ENCODE measurements at regions not wholly inside any gene's neighbourhood (a gene's known extent, or its start where the extent isn't known, plus 50 kb on each side); places are given as distances from the start of the nearest gene placed in this dataset.

DNA sequence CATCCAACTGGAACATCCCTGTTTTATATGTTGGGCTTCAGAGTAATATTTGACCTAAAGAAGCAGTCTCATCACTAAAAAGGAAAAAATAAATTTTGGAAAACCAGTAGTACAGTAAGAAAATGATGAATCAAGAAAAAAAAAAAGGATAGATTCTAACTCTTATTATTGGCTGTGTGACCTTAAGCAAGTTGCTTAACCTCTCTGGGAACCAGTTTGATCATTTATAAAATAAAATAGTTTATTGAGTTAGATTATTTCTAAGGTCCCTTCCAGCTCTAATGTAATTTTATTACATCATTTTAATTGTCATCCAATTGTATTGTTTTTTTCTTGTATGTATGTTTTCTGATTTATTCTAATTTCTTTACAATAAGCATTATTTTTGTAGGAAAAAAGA lies 127.0 kb downstream of the PRELID2 start:
- TF ChIP-seq, protein P1, sequence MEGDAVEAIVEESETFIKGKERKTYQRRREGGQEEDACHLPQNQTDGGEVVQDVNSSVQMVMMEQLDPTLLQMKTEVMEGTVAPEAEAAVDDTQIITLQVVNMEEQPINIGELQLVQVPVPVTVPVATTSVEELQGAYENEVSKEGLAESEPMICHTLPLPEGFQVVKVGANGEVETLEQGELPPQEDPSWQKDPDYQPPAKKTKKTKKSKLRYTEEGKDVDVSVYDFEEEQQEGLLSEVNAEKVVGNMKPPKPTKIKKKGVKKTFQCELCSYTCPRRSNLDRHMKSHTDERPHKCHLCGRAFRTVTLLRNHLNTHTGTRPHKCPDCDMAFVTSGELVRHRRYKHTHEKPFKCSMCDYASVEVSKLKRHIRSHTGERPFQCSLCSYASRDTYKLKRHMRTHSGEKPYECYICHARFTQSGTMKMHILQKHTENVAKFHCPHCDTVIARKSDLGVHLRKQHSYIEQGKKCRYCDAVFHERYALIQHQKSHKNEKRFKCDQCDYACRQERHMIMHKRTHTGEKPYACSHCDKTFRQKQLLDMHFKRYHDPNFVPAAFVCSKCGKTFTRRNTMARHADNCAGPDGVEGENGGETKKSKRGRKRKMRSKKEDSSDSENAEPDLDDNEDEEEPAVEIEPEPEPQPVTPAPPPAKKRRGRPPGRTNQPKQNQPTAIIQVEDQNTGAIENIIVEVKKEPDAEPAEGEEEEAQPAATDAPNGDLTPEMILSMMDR (IDR thresholded peaks at IDR 0.05; ENCODE audit: low read depth, low read length, missing control alignments) = no peak
- in situ Hi-C loops (cut with HindIII; ENCODE audit: low pct_ligation_motif_present, low sequenced_read_pairs) = no loop called here
- Histone ChIP-seq H3K4me3 (ENCODE audit: low read depth, low read length) (no peak overlapping the region), H3K36me3 (replicated peaks) (no peaks in the 10 kb centered on the region), H3K27me3 (replicated peaks) (no peaks in the 10 kb centered on the region), H3K27ac (no peak overlapping the region)
- no peak for DNase-seq

- TF ChIP-seq, protein P1 (IDR thresholded peaks at IDR 0.05; ENCODE audit: low read depth, low read length, missing control alignments) = no peak
- no peak overlapping the region for H3K27ac ChIP-seq
- H3K36me3 ChIP-seq (replicated peaks) = no peaks in the 10 kb centered on the region
- H3K4me3 ChIP-seq (ENCODE audit: low read depth, low read length) = no peak overlapping the region
- DNase-seq = no peak
- H3K27me3 ChIP-seq (replicated peaks) = no peaks in the 10 kb centered on the region
- in situ Hi-C loops (cut with HindIII; ENCODE audit: low pct_ligation_motif_present, low sequenced_read_pairs) = no loop called here
Observed at GRCh38 chr5:145704724-145705123, 130.4 kb downstream of the PRELID2 start.

- no peak for DNase-seq
- Histone ChIP-seq H3K4me3 (ENCODE audit: low read depth, low read length) (no peak overlapping the region), H3K27ac (no peak overlapping the region), H3K27me3 (replicated peaks) (no peaks in the 10 kb centered on the region), H3K36me3 (replicated peaks) (no peaks in the 10 kb centered on the region)
- in situ Hi-C loops (cut with HindIII; ENCODE audit: low pct_ligation_motif_present, low sequenced_read_pairs) = no loop called here
- TF ChIP-seq, protein P1 (IDR thresholded peaks at IDR 0.05; ENCODE audit: low read depth, low read length, missing control alignments) = no peak
Observed at GRCh38 chr5:145703856-145704255, 131.3 kb downstream of the PRELID2 start.

DNA sequence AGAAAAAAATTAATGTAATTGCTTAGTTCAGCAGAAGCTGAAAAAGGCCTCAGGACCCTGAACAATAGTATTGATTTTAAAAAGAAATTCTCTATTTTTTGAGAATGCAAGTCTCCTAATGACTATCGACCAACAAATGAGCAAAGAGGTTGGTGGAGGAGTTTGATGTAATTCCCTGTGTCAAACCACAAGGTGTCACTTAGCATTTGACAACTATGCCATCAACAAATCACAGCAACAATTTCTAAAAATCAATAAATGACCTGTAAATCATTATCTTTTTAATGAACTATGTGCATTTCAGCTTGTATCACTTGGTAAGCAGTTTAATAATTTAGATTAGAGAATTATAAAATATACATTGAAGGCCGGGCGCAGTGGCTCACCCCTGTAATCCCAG lies 133.7 kb downstream of the PRELID2 start:
- Histone ChIP-seq H3K4me3 (ENCODE audit: low read depth, low read length) (no peak overlapping the region), H3K36me3 (replicated peaks) (no peaks in the 10 kb centered on the region), H3K27ac (no peak overlapping the region), H3K27me3 (replicated peaks) (no peaks in the 10 kb centered on the region)
- TF ChIP-seq, protein P1 (IDR thresholded peaks at IDR 0.05; ENCODE audit: low read depth, low read length, missing control alignments) = no peak
- no peak for DNase-seq
- in situ Hi-C loops (cut with HindIII; ENCODE audit: low pct_ligation_motif_present, low sequenced_read_pairs) = no loop called here

DNA sequence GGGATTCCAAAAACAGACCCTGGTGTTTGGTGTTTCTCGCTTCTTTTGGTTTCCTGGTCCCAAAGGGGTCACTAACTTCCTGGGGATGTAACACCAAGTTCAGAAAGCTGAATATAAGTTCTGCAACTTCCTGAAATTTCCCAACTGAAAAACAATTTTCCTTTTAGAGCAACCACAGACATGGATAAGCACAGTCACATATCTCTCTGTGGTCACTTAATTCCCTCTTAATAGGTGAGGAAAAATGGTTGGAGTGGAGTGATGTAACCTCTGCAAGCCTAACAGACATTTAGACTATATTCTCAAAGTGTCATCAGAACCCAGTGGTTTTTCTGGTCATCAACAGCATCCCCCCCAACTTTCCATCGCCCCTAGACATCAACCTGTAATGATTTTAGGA lies 135.3 kb downstream of the PRELID2 start:
- in situ Hi-C loops (cut with HindIII; ENCODE audit: low pct_ligation_motif_present, low sequenced_read_pairs) = no loop called here

More for the DNA sequence above, 135.3 kb downstream of the PRELID2 start:
- Histone ChIP-seq H3K36me3 (replicated peaks) (no peaks in the 10 kb centered on the region), H3K27ac (no peak overlapping the region), H3K27me3 (replicated peaks) (no peaks in the 10 kb centered on the region), H3K4me3 (ENCODE audit: low read depth, low read length) (no peak overlapping the region)
- no peak for DNase-seq
- TF ChIP-seq, protein P1 (IDR thresholded peaks at IDR 0.05; ENCODE audit: low read depth, low read length, missing control alignments) = no peak
